Testis (tissue), 2 donors: ENCODE measurements at regions not wholly inside any gene's neighbourhood (a gene's known extent, or its start where the extent isn't known, plus 50 kb on each side); places are given as distances from the start of the nearest gene placed in this dataset.
A peak's percentile ranks its signal among the peaks of the same experiment; 100 is the strongest.

Experiments
- DNase-seq: peaks from one replicate; pipeline ENCODE4 v3.0.0-alpha.2; 2019
- H3K27ac ChIP-seq, 2 donors: fragments of 200-600 bp; sonication (generic); one replicate each; pipeline ENCODE4 v1.5.1; 2019
- H3K27me3 ChIP-seq: fragments of 200-600 bp; sonication (generic); one replicate; pipeline ENCODE4 v1.5.1; 2019
- H3K36me3 ChIP-seq: fragments of 200-600 bp; sonication (generic); one replicate; pipeline ENCODE4 v1.5.1; 2017; ENCODE audit warnings: low read depth; ENCODE audit errors: missing control alignments
- H3K4me1 ChIP-seq: fragments of 200-600 bp; sonication (generic); one replicate; pipeline ENCODE4 v1.5.1; 2019
- H3K4me3 ChIP-seq, 2 donors: fragments of 200-600 bp; sonication (generic); one replicate each; pipeline ENCODE4 v1.5.1; 2017 to 2019
- H3K9me3 ChIP-seq: fragments of 200-600 bp; sonication (generic); one replicate; pipeline ENCODE4 v1.5.1; 2017
- POLR2A ChIP-seq: fragments of 450-650 bp; IDR thresholded peaks from one replicate; pipeline ENCODE4 v1.6.1; 2017; ENCODE audit warnings: antibody characterized with exemption, mild to moderate bottlenecking, moderate library complexity
- WGBS, 2 donors: methylation state at CpG; one replicate each; pipeline ENCODE4 v1.1.5; 2018; 5-methylcytosine and 5-hydroxymethylcytosine counted together
- intact Hi-C: fragments of 100-400 bp; cut with DNase I; formaldehyde crosslinking; loops from one replicate; pipeline ENCODE4 v1.15.1; 2023; ENCODE audit warnings: low total_unique reads
- TF ChIP-seq, protein P1 (sequence below), 3 experiments: fragments of 450-650 bp in 2 of 3; fragments of 200-600 bp in 1 of 3; sonication (generic) in 1 of 3; IDR thresholded peaks; one replicate each; pipeline ENCODE4 v1.5.1; 2016 to 2019; ENCODE audit warnings: antibody characterized with exemption in 3 of 3, mild to moderate bottlenecking in 2 of 3, moderate library complexity in 1 of 3

DNA sequence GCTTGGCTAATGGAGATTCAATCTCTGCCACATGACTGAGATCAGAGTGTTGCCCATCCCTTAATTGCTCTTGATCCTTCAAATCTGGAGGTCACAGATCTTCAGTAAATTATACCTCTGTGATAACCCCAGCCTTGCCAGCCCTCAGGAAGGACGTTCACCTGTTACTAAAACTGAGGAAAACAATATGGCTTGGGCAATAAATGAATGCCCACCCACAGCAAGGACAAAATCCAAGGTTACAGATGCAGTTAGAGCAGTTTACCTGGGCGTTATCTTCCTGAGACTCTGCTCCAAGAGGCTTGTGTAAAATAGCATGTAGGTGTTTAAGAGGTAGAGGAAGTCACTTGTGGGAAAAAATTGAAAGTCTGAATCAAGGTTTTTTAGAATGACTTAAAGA is 69.3 kb upstream of the MAOA start:
- no peak for DNase-seq
- no peaks in the 10 kb centered on the region for H3K4me1 ChIP-seq
- intact Hi-C loops = no loop called here
- H3K27ac ChIP-seq = no peak overlapping the region
- no peak for TF ChIP-seq POLR2A
- TF ChIP-seq, protein P1, sequence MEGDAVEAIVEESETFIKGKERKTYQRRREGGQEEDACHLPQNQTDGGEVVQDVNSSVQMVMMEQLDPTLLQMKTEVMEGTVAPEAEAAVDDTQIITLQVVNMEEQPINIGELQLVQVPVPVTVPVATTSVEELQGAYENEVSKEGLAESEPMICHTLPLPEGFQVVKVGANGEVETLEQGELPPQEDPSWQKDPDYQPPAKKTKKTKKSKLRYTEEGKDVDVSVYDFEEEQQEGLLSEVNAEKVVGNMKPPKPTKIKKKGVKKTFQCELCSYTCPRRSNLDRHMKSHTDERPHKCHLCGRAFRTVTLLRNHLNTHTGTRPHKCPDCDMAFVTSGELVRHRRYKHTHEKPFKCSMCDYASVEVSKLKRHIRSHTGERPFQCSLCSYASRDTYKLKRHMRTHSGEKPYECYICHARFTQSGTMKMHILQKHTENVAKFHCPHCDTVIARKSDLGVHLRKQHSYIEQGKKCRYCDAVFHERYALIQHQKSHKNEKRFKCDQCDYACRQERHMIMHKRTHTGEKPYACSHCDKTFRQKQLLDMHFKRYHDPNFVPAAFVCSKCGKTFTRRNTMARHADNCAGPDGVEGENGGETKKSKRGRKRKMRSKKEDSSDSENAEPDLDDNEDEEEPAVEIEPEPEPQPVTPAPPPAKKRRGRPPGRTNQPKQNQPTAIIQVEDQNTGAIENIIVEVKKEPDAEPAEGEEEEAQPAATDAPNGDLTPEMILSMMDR (IDR thresholded peaks at IDR 0.05) = no peak
- 79 to 90% methylated on average over 1 to 2 of the region's 2 CpGs for WGBS, 2 donors
- H3K4me3 ChIP-seq = no peak overlapping the region
- H3K36me3 ChIP-seq = no peaks in the 10 kb centered on the region
- H3K27me3 ChIP-seq = no peaks in the 10 kb centered on the region
- H3K9me3 ChIP-seq = no peaks in the 10 kb centered on the region

- Histone ChIP-seq H3K27ac (peak overlapping the region in 1 of 2 donors; percentile 64), H3K27me3 (no peaks in the 10 kb centered on the region), H3K4me3 (no peak overlapping the region), H3K9me3 (no peaks in the 10 kb centered on the region), H3K4me1 (no peaks in the 10 kb centered on the region), H3K36me3 (no peaks in the 10 kb centered on the region)
- whole genome bisulfite sequencing, 2 donors = 25 to 36% methylated on average over 3 of the region's 3 CpGs
- DNase-seq = no peak
- intact Hi-C loops = no loop called here
- TF ChIP-seq, protein P1 (IDR thresholded peaks at IDR 0.05) = no peak
- no peak for TF ChIP-seq POLR2A
Measured at GRCh38 chrX:43589735-43590134, 66.4 kb upstream of the MAOA start.

GRCh38 chrX:43590150-43590549 is 65.9 kb upstream of the MAOA start:
- no peaks in the 10 kb centered on the region for H3K9me3 ChIP-seq
- H3K36me3 ChIP-seq = no peaks in the 10 kb centered on the region
- H3K4me3 ChIP-seq = no peak overlapping the region
- H3K4me1 ChIP-seq = no peaks in the 10 kb centered on the region
- intact Hi-C loops = no loop called here
- peak overlapping the region in 1 of 2 donors; percentile 64 for H3K27ac ChIP-seq
- DNase-seq = no peak
- TF ChIP-seq POLR2A = no peak
- no peaks in the 10 kb centered on the region for H3K27me3 ChIP-seq
- 56% methylated on average over 2 of the region's 2 CpGs for WGBS, 2 donors

DNA sequence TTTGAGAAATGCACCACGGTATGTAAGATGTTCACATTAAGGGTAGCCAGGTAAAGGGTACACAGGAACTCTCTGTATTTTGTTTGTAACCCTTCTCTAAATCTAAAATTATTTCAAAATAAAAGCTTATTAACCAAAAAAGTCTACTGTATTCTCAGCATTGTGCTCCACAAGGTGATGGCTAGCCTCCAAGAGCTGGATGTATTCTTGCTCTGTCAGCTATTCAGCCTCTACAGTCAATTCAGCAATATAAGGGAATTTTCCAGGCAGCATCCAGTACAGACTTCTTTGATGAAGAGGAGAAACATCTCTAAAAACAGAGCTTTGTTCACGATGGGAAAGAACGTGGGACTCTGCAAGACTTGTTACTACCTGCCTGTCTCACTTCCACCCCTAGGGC is 63.5 kb upstream of the MAOA start:
- intact Hi-C loops = no loop called here
- DNase-seq = peak; percentile 52
- Histone ChIP-seq H3K4me1 (no peaks in the 10 kb centered on the region), H3K27ac (no peak overlapping the region), H3K36me3 (no peaks in the 10 kb centered on the region), H3K4me3 (no peak overlapping the region), H3K27me3 (no peaks in the 10 kb centered on the region), H3K9me3 (no peaks in the 10 kb centered on the region)
- TF ChIP-seq, protein P1 (IDR thresholded peaks at IDR 0.05) = no peak
- no peak for TF ChIP-seq POLR2A
- WGBS, 2 donors = 27 to 40% methylated on average over 3 of the region's 3 CpGs

GRCh38 chrX:43595931-43596330 is 60.2 kb upstream of the MAOA start:
- TF ChIP-seq, protein P1 (IDR thresholded peaks at IDR 0.05) = no peak
- no peak for TF ChIP-seq POLR2A
- intact Hi-C loops = no loop called here
- no peak for DNase-seq
- H3K27ac ChIP-seq = no peak overlapping the region
- no peaks in the 10 kb centered on the region for H3K36me3 ChIP-seq
- H3K9me3 ChIP-seq = no peaks in the 10 kb centered on the region
- no peaks in the 10 kb centered on the region for H3K4me1 ChIP-seq
- no peaks in the 10 kb centered on the region for H3K27me3 ChIP-seq
- H3K4me3 ChIP-seq = no peak overlapping the region
